Loucy (cell line): ENCODE measurements at regions not wholly inside any gene's neighbourhood (a gene's known extent, or its start where the extent isn't known, plus 50 kb on each side); places are given as distances from the start of the nearest gene placed in this dataset.
A peak's percentile ranks its signal among the peaks of the same experiment; 100 is the strongest.

Experiments used
- H2AFZ ChIP-seq: fragments of 200-600 bp; sonication (generic); 2 replicates; pipeline ENCODE4 v1.6.0; 2016; ENCODE audit warnings: antibody characterized with exemption, mild to moderate bottlenecking, low read length, moderate library complexity
- H3F3A ChIP-seq: fragments of 200-600 bp; 2 replicates; pipeline ENCODE4 v1.6.0; 2016; ENCODE audit warnings: antibody characterized with exemption, low read depth, mild to moderate bottlenecking
- H3K27me3 ChIP-seq: fragments of 200-600 bp; sonication (generic); 2 replicates; pipeline ENCODE4 v1.6.1; 2014; ENCODE audit warnings: low read length, mild to moderate bottlenecking; ENCODE audit not compliant: insufficient read depth, poor library complexity, severe bottlenecking
- H3K36me3 ChIP-seq: fragments of 200-600 bp; sonication (generic); 2 replicates; pipeline ENCODE4 v1.6.1; 2016; ENCODE audit warnings: low read length; ENCODE audit not compliant: insufficient read depth
- H3K4me1 ChIP-seq: fragments of 200-600 bp; sonication (generic); 2 replicates; pipeline ENCODE4 v1.5.1; 2014; ENCODE audit warnings: low read length, mild to moderate bottlenecking; ENCODE audit not compliant: insufficient read depth, poor library complexity, severe bottlenecking
- H3K4me2 ChIP-seq: fragments of 200-600 bp; sonication (generic); 2 replicates; pipeline ENCODE4 v1.6.0; 2014; ENCODE audit warnings: antibody characterized with exemption, low read length, low read depth, mild to moderate bottlenecking; ENCODE audit not compliant: poor library complexity, severe bottlenecking
- H3K4me3 ChIP-seq: fragments of 200-600 bp; sonication (generic); 2 replicates; pipeline ENCODE4 v1.5.1; 2014; ENCODE audit warnings: low read length, mild to moderate bottlenecking, mixed read lengths; ENCODE audit not compliant: poor library complexity, severe bottlenecking
- H3K79me2 ChIP-seq: fragments of 200-600 bp; sonication (generic); 2 replicates; pipeline ENCODE4 v1.6.1; 2014; ENCODE audit warnings: low read length; ENCODE audit not compliant: insufficient read depth
- H3K9ac ChIP-seq: fragments of 200-600 bp; sonication (generic); 2 replicates; pipeline ENCODE4 v1.6.0; 2014; ENCODE audit warnings: mild to moderate bottlenecking, low read depth, low read length, moderate library complexity; ENCODE audit not compliant: poor library complexity, severe bottlenecking
- H3K9me2 ChIP-seq: fragments of 200-600 bp; sonication (generic); replicated peaks from 2 replicates; pipeline ENCODE4 v1.6.1; 2016; ENCODE audit warnings: low read depth, low read length, mixed read lengths
- H3K9me3 ChIP-seq: fragments of 200-600 bp; sonication (generic); 2 replicates; pipeline ENCODE4 v1.6.1; 2014; ENCODE audit warnings: mild to moderate bottlenecking, antibody characterized with exemption, low read length, low read depth; ENCODE audit not compliant: insufficient read depth
- H4K20me1 ChIP-seq: fragments of 200-600 bp; sonication (generic); 2 replicates; pipeline ENCODE4 v1.6.0; 2014; ENCODE audit warnings: antibody characterized with exemption, low read length, mild to moderate bottlenecking; ENCODE audit not compliant: insufficient read depth, poor library complexity, severe bottlenecking
- EZH2phosphoT487 ChIP-seq: fragments of 200-600 bp; IDR thresholded peaks from 2 replicates; pipeline ENCODE4 v1.6.1; 2018; ENCODE audit warnings: antibody characterized with exemption, mild to moderate bottlenecking, moderate library complexity, borderline replicate concordance
- TF ChIP-seq, protein P1 (sequence below): fragments of 200-600 bp; sonication (generic); conservative IDR thresholded peaks from 2 replicates; pipeline ENCODE4 v1.5.1; 2014; ENCODE audit warnings: mild to moderate bottlenecking, antibody characterized with exemption, low read length

DNA sequence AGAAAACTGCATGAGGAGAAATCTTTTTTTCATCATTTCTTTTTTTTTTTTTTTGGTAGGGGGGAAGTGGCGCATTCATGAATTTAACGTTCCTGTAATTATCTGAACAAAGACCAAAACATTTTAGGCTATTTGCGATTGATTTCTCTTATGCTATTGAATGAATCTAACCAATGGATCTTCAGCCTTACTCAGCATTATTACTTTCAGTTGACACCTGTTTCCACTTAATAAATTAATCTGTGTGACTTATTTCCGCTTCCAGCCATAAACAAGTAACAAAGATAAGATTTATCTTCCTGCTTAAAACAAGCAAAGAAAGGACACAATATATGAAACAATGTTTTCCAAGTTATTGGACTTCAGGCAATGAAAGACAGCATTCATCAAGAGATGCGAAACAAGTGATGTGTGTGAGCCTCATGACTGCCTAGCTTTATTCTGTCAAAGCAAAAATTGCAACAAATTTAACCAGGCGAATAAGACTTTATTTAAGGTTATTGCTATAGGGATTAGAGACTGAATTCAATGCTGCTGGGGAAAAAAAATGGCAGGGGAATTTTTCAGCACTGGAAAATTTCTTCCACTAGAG, 1026.9 kb downstream of the LRFN5 start:
- Histone ChIP-seq H3K9me3 (no peaks in the 10 kb centered on the region), H3F3A (0 out of 2 replicates have a peak, but pooled peaks cover 3% of the 10 kb centered on the region), H3K9ac (no peak overlapping the region), H3K4me3 (no peak overlapping the region), H4K20me1 (no peaks in the 10 kb centered on the region), H3K79me2 (no peaks in the 10 kb centered on the region), H3K9me2 (no peaks in the 10 kb centered on the region), H2AFZ (peak overlapping the region; percentile 58; the same call in 1 of the 2 replicates), H3K27me3 (no peaks in the 10 kb centered on the region), H3K36me3 (no peaks in the 10 kb centered on the region), H3K4me1 (peaks cover 26% of the 10 kb centered on the region), H3K4me2 (peak overlapping the region; percentile 16)
- TF ChIP-seq, protein P1, sequence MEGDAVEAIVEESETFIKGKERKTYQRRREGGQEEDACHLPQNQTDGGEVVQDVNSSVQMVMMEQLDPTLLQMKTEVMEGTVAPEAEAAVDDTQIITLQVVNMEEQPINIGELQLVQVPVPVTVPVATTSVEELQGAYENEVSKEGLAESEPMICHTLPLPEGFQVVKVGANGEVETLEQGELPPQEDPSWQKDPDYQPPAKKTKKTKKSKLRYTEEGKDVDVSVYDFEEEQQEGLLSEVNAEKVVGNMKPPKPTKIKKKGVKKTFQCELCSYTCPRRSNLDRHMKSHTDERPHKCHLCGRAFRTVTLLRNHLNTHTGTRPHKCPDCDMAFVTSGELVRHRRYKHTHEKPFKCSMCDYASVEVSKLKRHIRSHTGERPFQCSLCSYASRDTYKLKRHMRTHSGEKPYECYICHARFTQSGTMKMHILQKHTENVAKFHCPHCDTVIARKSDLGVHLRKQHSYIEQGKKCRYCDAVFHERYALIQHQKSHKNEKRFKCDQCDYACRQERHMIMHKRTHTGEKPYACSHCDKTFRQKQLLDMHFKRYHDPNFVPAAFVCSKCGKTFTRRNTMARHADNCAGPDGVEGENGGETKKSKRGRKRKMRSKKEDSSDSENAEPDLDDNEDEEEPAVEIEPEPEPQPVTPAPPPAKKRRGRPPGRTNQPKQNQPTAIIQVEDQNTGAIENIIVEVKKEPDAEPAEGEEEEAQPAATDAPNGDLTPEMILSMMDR = no peak
- no peak for TF ChIP-seq EZH2phosphoT487

DNA sequence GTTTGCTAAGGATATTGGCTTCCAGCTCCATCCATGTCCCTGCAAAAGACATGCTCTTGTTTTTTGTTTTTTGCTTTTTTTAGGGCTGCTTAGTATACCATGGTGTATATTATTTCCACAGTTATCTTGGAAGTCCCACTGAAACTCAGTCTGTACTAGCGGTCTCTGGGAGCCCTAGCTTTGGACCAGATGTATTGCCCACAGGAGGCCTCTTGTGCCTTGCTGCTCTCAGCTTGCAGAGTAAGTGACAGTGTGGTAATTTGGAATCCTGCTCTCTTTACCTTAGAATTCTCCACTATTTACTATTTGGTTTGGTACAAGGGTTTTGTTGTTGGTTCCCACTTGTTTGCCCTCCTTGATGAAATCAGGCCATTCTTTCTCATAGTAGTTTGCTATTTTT, 1022.9 kb downstream of the LRFN5 start:
- Histone ChIP-seq H4K20me1 (no peaks in the 10 kb centered on the region), H3K4me1 (peaks cover 56% of the 10 kb centered on the region), H3K4me3 (no peak overlapping the region), H3K9me2 (no peaks in the 10 kb centered on the region), H3K9me3 (no peaks in the 10 kb centered on the region), H2AFZ (peak overlapping the region; percentile 80), H3K36me3 (no peaks in the 10 kb centered on the region; the same call in 1 of the 2 replicates), H3K79me2 (no peaks in the 10 kb centered on the region), H3K9ac (peak overlapping the region; percentile 45), H3F3A (peaks cover 9% of the 10 kb centered on the region; the same call in 1 of the 2 replicates), H3K27me3 (no peaks in the 10 kb centered on the region), H3K4me2 (peak overlapping the region; percentile 67)
- TF ChIP-seq, protein P1 = no peak
- TF ChIP-seq EZH2phosphoT487 = no peak

DNA sequence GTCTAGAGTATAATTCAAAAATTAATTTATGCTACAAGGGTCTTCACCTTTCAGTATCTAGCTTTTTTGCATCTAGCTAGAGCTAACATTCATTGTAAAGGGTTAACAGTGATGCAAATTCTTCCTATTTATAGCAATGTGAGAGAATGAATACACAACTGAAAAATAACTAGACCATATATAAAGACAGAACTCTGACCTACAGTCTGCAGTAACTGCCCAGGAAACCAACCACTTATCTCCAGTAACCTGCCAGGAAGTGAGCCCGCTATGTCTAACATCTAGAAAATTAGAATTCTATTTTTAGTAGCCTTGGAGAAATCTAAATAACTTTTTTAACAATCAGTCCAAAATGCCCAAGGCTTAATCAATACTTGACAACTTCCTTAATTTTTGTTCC, 1021.9 kb downstream of the LRFN5 start:
- Histone ChIP-seq H3K9me3 (no peaks in the 10 kb centered on the region), H3F3A (peaks cover 9% of the 10 kb centered on the region; the same call in 1 of the 2 replicates), H3K36me3 (no peaks in the 10 kb centered on the region; the same call in 1 of the 2 replicates), H3K9ac (peak overlapping the region; percentile 45), H2AFZ (peak overlapping the region; percentile 80), H3K4me1 (peaks cover 55% of the 10 kb centered on the region), H3K4me3 (peak overlapping the region; percentile 39), H3K79me2 (no peaks in the 10 kb centered on the region), H3K9me2 (no peaks in the 10 kb centered on the region), H3K27me3 (no peaks in the 10 kb centered on the region), H4K20me1 (no peaks in the 10 kb centered on the region), H3K4me2 (peak overlapping the region; percentile 67)
- TF ChIP-seq EZH2phosphoT487 = no peak
- TF ChIP-seq, protein P1 = no peak
